GM23248 (cell line): ENCODE measurements at regions not wholly inside any gene's neighbourhood (a gene's known extent, or its start where the extent isn't known, plus 50 kb on each side); places are given as distances from the start of the nearest gene placed in this dataset.

Experiments used
- EZH2 ChIP-seq: fragments of 200-600 bp; sonication (generic); IDR thresholded peaks from 2 replicates; pipeline ENCODE4 v1.6.1; 2018; ENCODE audit warnings: antibody characterized with exemption, mild to moderate bottlenecking; ENCODE audit not compliant: insufficient read depth, poor library complexity, severe bottlenecking
- EZH2phosphoT487 ChIP-seq: fragments of 200-600 bp; sonication (generic); IDR thresholded peaks from 2 replicates; pipeline ENCODE4 v1.6.1; 2018; ENCODE audit warnings: antibody characterized with exemption, moderate library complexity, mild to moderate bottlenecking, low read depth; ENCODE audit not compliant: insufficient read depth

DNA sequence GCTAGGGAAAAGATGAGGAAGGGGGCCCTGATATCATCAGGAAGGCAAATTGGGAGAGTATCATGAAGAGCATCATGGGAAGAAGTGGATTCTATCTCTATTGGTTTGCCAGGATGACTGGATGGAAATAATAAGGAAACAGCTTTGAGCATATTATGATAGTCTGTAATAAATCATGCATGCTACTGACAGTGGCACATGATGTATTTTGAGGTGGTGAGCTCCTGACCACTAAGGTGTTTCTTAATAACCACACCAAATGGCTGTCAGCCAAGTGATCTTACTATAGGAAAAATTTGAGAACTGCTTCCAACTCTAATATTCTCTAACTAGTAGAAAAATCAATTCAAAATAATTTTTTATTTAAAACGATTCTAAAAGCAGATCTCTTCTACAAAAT lies 548.4 kb upstream of the JAG1 start:
- TF ChIP-seq EZH2phosphoT487, result no peak
- no peak for TF ChIP-seq EZH2
